LNCAP (cell line): ENCODE measurements at regions not wholly inside any gene's neighbourhood (a gene's known extent, or its start where the extent isn't known, plus 50 kb on each side); places are given as distances from the start of the nearest gene placed in this dataset.

Source experiments
- TF ChIP-seq, protein P1 (sequence below): fragments of 450-650 bp; IDR thresholded peaks from 2 replicates; pipeline ENCODE4 v1.5.1; 2017; ENCODE audit warnings: mild to moderate bottlenecking

DNA sequence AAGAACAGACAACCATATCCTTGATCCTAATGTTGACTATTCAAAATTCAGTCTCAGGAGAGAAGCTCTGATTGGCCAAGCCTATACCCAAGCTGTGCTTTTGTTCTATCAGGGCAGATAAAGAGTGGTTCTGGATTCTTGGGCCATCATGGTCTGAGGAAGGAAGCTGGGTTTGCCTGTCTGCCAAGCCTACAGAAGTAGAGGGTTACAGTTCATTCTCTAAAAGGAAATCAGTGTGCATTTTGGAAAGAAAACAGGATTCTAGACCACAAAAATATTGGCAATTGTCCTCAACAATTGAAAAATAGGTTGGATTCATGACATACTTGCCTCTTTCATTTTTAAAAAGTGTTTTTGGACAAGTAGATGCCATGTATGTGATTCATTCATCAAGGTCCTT lies 145.4 kb upstream of the BMP2 start:
- TF ChIP-seq, protein P1, sequence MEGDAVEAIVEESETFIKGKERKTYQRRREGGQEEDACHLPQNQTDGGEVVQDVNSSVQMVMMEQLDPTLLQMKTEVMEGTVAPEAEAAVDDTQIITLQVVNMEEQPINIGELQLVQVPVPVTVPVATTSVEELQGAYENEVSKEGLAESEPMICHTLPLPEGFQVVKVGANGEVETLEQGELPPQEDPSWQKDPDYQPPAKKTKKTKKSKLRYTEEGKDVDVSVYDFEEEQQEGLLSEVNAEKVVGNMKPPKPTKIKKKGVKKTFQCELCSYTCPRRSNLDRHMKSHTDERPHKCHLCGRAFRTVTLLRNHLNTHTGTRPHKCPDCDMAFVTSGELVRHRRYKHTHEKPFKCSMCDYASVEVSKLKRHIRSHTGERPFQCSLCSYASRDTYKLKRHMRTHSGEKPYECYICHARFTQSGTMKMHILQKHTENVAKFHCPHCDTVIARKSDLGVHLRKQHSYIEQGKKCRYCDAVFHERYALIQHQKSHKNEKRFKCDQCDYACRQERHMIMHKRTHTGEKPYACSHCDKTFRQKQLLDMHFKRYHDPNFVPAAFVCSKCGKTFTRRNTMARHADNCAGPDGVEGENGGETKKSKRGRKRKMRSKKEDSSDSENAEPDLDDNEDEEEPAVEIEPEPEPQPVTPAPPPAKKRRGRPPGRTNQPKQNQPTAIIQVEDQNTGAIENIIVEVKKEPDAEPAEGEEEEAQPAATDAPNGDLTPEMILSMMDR = no peak

DNA sequence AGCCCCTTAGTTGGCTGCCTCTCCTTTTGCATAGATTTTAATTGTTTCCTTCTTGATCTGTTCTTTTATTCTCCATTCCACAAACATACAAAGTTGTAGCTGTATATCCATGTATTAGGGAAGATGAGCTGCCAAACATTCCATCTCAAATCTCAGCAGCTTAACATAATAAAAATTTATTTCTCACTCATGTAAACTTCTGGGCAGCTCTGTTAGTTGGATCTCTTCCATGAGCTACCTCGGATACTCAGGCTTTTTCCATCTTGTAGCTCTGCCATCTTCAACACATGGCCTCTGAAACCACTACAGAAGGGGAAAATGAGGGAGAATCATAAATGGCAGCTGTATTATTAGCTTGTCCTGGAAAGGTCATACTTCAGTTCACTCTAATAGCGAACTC lies 149.4 kb upstream of the BMP2 start:
- TF ChIP-seq, protein P1 = no peak

DNA sequence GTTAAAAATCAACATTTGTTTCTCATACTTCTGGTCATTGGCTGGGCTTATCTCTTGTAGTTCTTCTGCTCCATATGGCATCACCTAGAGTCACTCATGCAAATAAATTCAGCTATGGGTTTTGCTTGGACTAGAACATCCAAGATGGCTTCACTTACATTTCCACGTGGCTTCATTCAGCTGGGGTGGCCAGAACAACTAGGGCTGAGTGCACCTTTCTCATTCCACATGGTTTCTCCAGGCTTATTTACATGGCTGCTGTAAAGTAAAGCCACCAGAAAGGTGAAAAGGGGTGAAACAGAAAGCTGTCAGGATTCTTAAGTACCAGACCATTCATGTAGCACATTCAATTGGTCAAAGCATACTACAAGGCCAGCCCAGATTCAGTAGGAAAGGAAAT lies 151.1 kb upstream of the BMP2 start:
- TF ChIP-seq, protein P1 = no peak

DNA sequence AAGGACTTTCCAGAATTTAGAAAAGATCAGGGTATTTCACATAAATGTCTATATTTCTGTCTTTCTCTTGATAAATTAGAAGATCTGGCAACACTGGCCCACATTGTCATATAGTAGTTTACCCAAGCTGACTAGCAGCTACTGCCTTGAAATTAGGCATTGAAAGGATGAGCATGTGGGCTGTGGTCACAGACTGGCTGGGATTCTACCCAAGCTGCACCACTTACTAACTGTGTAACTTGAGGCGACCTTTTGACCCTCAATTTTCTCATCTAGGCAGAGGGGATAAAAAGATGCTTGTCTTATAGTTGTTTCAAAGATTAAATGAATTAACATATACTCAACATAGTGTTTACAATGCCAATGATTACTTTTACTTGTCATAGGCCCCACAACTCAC lies 152.7 kb upstream of the BMP2 start:
- TF ChIP-seq, protein P1 = no peak

DNA sequence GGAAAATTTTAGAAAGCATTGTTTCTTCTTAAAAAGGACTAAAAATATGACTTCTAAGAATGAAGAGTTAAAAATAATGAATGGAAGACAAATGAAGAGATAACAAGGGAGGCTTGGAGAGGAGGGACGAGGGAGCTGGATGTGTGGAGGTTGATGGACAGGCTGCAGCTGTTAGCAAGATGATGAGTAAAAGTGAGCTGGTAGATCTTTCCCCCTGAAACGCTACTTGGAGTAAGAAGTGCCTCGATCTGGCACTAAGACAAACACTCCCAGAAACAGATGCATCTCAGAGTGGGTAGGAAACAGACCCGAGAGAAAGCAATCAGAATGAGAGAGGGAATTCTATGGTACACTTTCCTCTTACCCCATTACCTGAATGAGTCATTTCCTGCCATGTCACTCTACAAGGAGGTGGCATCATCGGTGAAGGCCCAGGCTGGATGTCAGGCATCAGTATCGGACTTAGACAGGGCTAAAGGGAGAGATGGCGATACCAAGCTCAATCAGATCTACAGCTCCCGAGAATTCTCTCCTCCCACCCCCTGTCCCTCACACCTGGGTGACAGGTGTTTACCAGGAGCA lies 154.1 kb upstream of the BMP2 start:
- TF ChIP-seq, protein P1 = no peak

DNA sequence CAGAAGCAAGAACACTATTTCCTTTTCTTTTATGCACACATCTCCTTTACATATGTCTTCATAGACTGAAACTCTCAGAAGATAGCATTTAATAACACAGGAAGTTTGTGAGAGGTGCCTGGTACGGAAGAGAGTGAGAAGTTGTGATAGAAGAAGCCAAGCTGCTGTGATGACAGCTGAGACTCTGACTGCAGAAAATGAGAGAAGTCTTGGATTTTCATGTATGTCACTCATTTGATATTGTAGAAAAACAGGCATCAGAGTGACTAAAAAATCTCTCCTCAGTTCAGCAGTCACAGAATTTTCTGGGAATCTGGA lies 154.9 kb upstream of the BMP2 start:
- TF ChIP-seq, protein P1 = no peak

DNA sequence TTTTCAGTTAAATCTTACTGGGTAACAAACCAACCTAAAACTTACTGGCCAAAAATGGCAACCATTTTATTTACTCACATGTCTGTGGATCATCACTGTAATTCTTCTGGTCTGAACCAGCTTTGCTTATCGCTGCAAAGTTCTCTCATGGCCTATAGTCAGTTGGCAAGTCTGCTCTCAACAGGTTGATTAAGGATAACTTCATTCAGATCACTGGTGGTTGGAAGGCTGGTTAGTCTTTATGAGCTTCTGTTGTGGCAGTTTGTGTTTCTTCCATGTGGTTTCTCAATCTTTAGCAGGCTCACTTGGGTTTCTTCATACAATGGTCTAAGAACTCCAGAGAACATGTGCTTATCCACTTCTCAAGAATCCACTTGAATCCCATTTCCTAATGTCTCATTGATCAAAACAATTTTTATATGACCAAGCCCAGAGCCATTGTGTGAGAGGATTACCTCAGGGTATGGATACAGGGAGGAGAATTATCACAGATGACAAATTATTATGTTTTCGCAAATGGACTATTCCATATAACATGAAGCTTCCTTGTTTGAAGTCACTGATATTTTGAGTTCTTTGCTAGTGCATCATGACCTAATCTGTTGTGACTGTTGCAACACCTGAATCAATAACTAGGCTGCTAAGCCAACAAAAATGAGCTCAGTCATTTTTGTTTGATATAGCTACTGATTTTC lies 155.4 kb upstream of the BMP2 start:
- TF ChIP-seq, protein P1 = no peak

DNA sequence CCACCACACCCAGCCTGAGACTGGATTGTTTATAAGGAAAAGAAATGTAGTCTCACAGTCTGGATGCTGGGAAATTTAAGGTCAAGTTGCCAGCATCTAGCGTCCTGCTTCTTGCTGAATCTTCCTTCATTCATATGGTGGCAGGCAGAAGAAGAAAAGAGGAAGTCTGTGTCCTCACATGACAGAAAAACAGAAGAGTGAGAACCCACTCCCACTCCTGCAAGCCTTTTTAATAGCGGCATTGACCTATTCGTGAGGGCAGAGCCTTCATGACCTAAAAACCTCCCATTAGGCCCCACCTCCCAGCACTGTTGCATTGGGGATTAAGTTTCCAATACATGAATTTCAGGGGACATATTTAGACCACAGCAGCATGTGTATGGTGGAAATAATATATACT lies 160.8 kb upstream of the BMP2 start:
- TF ChIP-seq, protein P1 = no peak
